RWPE1 (cell line): ENCODE measurements at regions not wholly inside any gene's neighbourhood (a gene's known extent, or its start where the extent isn't known, plus 50 kb on each side); places are given as distances from the start of the nearest gene placed in this dataset.

Experiments used
- CTCF ChIA-PET: fragments of 350-600 bp; sonication (Branson Sonifier 250); formaldehyde crosslinking; extraction: SDS; loops from one replicate; lab custom pipeline; 2021; lab: Yijun Ruan, JAX
- POLR2A ChIA-PET: fragments of 400-600 bp; formaldehyde crosslinking; extraction: SDS; loops from one replicate; lab custom pipeline; 2020; ENCODE audit warnings: antibody characterized with exemption; ENCODE audit not compliant: low non-redundant PET; lab: Yijun Ruan, JAX
- DNase-seq: peaks from one replicate; pipeline ENCODE4 v3.0.0; 2012; ENCODE audit warnings: low spot score
- H3K27ac ChIP-seq: fragments of 450-650 bp; 2 replicates; pipeline ENCODE4 v1.5.1; 2017
- TF ChIP-seq, protein P1 (sequence below): fragments of 450-650 bp; conservative IDR thresholded peaks from 2 replicates; pipeline ENCODE4 v1.5.1; 2017; ENCODE audit warnings: low read depth, mild to moderate bottlenecking

DNA sequence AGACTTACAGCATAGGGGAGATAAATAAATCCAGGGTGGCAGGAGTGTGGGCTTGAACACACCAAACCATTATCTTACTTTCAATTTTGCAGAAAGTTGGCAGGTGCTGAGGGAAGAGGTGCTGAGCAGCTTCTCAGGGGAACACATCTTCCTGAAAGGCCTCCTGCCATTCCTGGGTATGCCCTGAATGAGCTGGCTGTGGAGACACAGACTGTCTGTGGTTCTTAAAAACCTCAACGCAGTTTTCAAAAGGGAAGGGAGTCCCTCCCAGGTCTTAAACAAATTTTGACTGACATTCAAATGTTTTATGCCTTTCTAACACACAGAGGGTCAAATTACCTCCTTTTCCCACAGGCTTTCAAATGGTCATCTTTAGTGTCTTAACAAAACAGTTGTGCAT is 166.9 kb downstream of the TNFSF18 start:
- no peak overlapping the region for H3K27ac ChIP-seq
- DNase-seq, result no peak
- POLR2A ChIA-PET, result no interaction called here
- CTCF ChIA-PET, result no interaction called here
- TF ChIP-seq, protein P1, sequence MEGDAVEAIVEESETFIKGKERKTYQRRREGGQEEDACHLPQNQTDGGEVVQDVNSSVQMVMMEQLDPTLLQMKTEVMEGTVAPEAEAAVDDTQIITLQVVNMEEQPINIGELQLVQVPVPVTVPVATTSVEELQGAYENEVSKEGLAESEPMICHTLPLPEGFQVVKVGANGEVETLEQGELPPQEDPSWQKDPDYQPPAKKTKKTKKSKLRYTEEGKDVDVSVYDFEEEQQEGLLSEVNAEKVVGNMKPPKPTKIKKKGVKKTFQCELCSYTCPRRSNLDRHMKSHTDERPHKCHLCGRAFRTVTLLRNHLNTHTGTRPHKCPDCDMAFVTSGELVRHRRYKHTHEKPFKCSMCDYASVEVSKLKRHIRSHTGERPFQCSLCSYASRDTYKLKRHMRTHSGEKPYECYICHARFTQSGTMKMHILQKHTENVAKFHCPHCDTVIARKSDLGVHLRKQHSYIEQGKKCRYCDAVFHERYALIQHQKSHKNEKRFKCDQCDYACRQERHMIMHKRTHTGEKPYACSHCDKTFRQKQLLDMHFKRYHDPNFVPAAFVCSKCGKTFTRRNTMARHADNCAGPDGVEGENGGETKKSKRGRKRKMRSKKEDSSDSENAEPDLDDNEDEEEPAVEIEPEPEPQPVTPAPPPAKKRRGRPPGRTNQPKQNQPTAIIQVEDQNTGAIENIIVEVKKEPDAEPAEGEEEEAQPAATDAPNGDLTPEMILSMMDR, result no peak

DNA sequence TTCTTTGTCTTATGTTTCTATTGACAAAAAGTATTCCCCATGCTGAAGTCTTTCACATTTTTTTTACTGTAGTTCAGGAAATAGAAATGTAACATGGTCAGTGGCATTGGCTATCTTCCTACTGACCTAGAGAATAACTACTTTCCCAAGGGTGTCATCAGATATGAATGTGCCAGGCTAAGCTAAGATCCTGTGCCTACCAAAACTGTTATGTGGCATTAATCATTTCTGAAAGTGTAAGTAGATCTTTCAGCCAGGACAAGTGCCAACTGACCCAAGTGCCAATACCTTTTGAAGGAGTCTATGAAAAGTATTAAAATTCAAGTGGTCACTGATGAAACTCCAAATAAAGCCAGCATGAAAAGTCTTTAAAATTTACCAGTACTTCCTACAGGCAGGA is 165.3 kb downstream of the TNFSF18 start:
- CTCF ChIA-PET, result interaction anchor here (0.5 kb wide), 1 partner anchor 1192 kb away, joined by 3 read pairs; no protein-coding TSS in a partner anchor
- POLR2A ChIA-PET, result no interaction called here
- TF ChIP-seq, protein P1, result no peak
- no peak overlapping the region for H3K27ac ChIP-seq
- no peak for DNase-seq

DNA sequence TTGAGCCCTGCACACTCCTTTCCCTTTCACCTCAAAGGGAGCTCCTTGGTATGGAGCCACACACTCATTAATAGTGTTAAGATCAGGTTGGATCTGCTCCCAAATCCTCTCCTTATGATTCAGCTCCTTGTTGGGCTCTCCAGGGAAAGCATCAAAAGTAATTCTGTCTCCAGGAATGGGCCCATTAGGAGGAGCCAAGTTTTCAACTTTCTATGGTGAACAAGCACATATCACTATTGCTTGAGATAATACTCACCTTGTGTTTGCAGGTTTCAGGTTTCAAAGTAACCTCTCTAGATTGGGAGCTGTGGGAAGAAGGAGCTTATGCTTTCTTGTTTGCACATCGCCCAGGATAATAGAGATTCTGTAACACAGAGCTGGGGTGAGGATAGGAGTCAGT is 164.8 kb downstream of the TNFSF18 start:
- H3K27ac ChIP-seq, result no peak overlapping the region
- no peak for DNase-seq
- ChIA-PET CTCF (interaction anchor here (0.5 kb wide), 1 partner anchor 1191 kb away, joined by 3 read pairs; no protein-coding TSS in a partner anchor), POLR2A (no interaction called here)
- TF ChIP-seq, protein P1, result no peak

DNA sequence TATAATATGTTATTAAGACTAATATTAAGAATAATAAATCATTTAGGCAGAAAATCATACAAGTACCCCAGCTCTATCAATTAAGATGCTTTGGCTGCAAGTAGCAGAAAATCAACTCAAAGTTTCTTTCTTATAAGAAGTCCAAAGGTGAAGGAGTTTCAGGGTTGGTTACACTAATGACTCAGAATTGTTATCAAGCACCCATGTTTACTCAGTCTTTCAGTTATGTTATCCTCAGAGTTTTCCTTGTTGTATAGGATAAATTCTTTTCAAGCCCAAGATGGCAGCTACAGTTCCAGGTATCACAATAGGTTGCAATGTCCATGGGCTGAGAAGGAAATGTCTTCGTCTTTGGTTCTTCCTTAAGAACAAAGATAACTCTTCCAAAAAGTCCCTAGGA is 163.6 kb downstream of the TNFSF18 start:
- no peak overlapping the region for H3K27ac ChIP-seq
- ChIA-PET CTCF (no interaction called here), POLR2A (no interaction called here)
- TF ChIP-seq, protein P1, result no peak
- DNase-seq, result no peak

DNA sequence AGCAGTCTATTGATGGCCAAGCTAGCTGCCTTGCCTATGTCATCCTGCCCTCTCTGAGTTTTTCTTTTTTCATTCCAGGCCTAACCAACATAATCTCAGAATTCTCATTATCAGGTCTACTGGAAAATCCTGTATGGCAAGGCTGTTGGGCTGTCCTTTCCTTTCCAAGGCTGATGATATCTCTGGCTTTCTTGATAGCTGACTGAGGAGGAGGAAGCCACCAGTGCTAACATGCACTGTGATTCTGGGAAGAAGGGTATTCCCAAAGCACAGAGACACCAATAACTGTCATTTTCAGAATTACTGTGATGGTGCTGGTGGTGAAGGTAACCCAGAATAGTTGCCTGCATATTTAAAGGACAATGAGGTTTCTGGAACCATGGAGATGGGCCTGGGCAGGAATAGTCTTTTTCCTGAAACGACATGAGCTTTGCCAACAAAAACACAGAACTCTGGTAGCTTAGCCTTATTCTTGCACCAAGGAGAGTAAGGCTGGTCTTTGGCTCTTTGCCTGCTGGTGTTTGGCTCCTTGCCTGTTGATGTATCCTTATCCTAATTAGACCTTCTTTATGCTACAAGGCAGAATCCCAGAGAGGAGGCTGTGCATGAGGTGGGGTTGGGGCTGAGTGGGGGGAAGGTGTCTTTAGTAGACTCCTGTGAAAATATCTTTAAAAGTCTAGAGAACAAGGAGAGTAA is 157.4 kb downstream of the TNFSF18 start:
- ChIA-PET CTCF (interaction anchor here (0.7 kb wide), 1 partner anchor 308 kb away, joined by 3 read pairs; no protein-coding TSS in a partner anchor), POLR2A (no interaction called here)
- DNase-seq, result no peak
- H3K27ac ChIP-seq, result no peak overlapping the region
- TF ChIP-seq, protein P1, result no peak

DNA sequence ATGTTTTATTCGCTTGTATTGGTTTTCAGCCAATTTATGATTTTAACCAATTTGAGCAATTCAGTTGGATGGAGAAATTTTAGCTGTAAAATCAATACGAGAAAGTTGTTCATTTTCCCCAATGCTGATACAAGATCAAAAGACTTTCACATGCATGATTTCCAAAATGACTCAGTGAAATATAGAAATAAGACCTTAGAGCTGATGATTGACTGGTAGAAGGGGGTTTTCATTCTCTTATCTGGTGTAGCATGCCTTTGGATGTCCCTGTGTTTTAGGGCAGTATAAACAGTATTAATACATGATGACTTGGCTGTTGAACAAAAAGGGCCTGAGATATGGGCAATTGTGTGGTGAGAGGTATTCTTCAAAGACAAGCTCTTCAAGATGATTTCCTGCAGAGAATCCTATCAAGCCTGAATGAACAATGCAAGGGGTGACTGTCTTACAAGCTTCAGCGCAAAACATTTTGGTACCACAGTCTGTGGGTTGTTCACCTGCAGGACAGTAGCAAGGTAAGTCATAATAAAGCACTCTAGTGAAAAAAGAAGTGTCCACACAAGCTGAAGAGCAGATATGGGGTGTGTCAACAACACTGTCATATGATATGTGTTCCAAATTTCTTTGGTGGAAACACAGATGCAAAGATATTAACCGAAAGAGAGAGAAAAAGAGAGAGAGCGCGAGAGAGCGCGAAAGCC is 156.2 kb downstream of the TNFSF18 start:
- no peak overlapping the region for H3K27ac ChIP-seq
- ChIA-PET POLR2A (no interaction called here), CTCF (interaction anchor here (0.6 to 0.7 kb wide), 2 partner anchors 149 to 336 kb away, joined by 3 read pairs; no protein-coding TSS in a partner anchor)
- TF ChIP-seq, protein P1, result no peak
- DNase-seq, result no peak
